CD8-positive, alpha-beta memory T cell (primary cell): ENCODE measurements at regions not wholly inside any gene's neighbourhood (a gene's known extent, or its start where the extent isn't known, plus 50 kb on each side); places are given as distances from the start of the nearest gene placed in this dataset.

Experiments
- CTCF ChIA-PET: fragments of 350-600 bp; sonication (Branson Sonifier 250); formaldehyde crosslinking; loops from one replicate; lab custom pipeline; 2021; ENCODE audit warnings: antibody characterized with exemption; lab: Charles Lee
- POLR2A ChIA-PET: fragments of 350-600 bp; sonication (Branson Sonifier 250); formaldehyde crosslinking; loops from one replicate; lab custom pipeline; 2021; ENCODE audit warnings: antibody characterized with exemption; lab: Charles Lee
- DNase-seq, 5 donors: peaks; one replicate each; pipeline versions ENCODE4 v3.0.0 to v3.0.0-alpha.2; 2020 to 2022; ENCODE audit warnings: mixed read lengths in 1 of 5
- H3K27ac ChIP-seq: one replicate; pipeline ENCODE4 v1.7.0; 2013; ENCODE audit warnings: low read depth, mild to moderate bottlenecking, low read length, moderate library complexity
- H3K27me3 ChIP-seq: 2 replicates; pipeline ENCODE4 v1.7.0; 2013; ENCODE audit warnings: low read length, mild to moderate bottlenecking; ENCODE audit not compliant: insufficient read depth, poor library complexity, severe bottlenecking
- H3K36me3 ChIP-seq: 2 replicates; pipeline ENCODE4 v1.7.0; 2013; ENCODE audit warnings: mild to moderate bottlenecking, low read length, moderate library complexity; ENCODE audit not compliant: insufficient read depth
- H3K4me1 ChIP-seq: 2 replicates; pipeline ENCODE4 v1.7.0; 2013; ENCODE audit warnings: mild to moderate bottlenecking, low read length, moderate library complexity; ENCODE audit not compliant: insufficient read depth
- H3K4me3 ChIP-seq: 2 replicates; pipeline ENCODE4 v1.7.0; 2013; ENCODE audit warnings: mild to moderate bottlenecking, low read length
- H3K9me3 ChIP-seq: 2 replicates; pipeline ENCODE4 v1.7.0; 2013; ENCODE audit warnings: mild to moderate bottlenecking, low read length
- H3K27ac Mint-ChIP-seq, 8 donors: one replicate each; pipeline ENCODE4 v1.8.0; 2020 to 2021; ENCODE audit warnings: mixed read lengths in 8 of 8, mild to moderate bottlenecking in 6 of 8, inconsistent platforms in 3 of 8, moderate library complexity in 3 of 8
- H3K27me3 Mint-ChIP-seq, 2 donors: one replicate each; pipeline ENCODE4 v1.8.0; 2020 to 2021; ENCODE audit warnings: mixed read lengths in 2 of 2, mild to moderate bottlenecking in 1 of 2, moderate library complexity in 1 of 2
- H3K36me3 Mint-ChIP-seq, 3 donors: one replicate each; pipeline ENCODE4 v1.8.0; 2020 to 2021; ENCODE audit warnings: mixed read lengths in 3 of 3, inconsistent platforms in 1 of 3, mild to moderate bottlenecking in 1 of 3
- H3K4me1 Mint-ChIP-seq, 3 donors: one replicate each; pipeline ENCODE4 v1.8.0; 2020 to 2021; ENCODE audit warnings: mixed read lengths in 3 of 3, inconsistent platforms in 1 of 3, mild to moderate bottlenecking in 1 of 3
- H3K4me3 Mint-ChIP-seq, 7 donors: one replicate each; pipeline ENCODE4 v1.8.0; 2020 to 2021; ENCODE audit warnings: mixed read lengths in 7 of 7, mild to moderate bottlenecking in 6 of 7, moderate library complexity in 4 of 7, inconsistent platforms in 2 of 7
- H3K9me3 Mint-ChIP-seq, 5 donors: one replicate each; pipeline ENCODE4 v1.8.0; 2020 to 2022; ENCODE audit warnings: mixed read lengths in 5 of 5, mild to moderate bottlenecking in 3 of 5, moderate library complexity in 2 of 5, inconsistent platforms in 1 of 5

DNA sequence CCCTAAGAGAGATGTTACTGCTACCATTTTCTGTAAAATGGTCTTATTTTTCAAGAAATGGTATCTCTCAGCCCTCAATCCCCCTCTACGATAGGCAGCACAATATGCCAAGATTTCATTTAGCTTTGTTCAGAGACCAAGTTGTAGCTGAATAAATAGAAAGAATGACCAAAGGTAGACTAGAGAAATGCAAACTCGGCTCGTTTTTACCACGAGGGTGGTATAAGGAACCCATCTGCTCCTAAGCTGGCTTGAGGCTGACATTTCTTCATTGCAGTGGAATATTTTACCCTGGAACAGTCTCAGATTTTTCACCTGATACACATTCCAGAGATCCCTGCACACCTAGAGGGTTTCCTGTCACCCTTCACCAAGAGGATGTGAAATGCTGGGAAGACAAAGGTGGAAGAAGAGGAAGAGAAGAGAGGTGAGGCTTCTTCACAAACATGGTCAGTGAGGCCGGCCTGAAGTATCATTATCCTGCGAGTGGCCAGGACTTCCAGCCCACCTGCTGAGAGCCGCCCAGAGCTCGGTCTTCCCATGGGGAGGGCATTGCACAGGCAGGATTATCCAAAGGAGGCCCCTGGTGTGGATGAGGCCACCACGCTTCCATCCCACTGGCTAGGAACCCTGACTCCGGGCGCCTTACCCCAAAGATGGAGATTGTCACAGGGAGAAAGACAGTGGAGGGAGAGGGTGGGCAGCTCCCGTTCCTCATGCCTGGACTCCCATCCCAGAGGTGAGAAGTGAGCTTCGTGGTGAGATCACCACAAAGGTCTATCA, 57.1 kb upstream of the AFDN start:
- Histone ChIP-seq H3K4me3 (no peak overlapping the region), H3K27ac (no peak overlapping the region), H3K27me3 (no peaks in the 10 kb centered on the region), H3K36me3 (no peaks in the 10 kb centered on the region), H3K9me3 (no peaks in the 10 kb centered on the region), H3K4me1 (no peaks in the 10 kb centered on the region)
- Mint-ChIP-seq H3K4me1 (no peaks in the 10 kb centered on the region), H3K4me3 (no peak overlapping the region), H3K9me3 (no peaks in the 10 kb centered on the region), H3K27ac (no peak overlapping the region), H3K27me3 (peaks cover 3 to 4% of the 10 kb centered on the region in 2 donors), H3K36me3 (no peaks in the 10 kb centered on the region)
- ChIA-PET CTCF (no interaction called here), POLR2A (no interaction called here)
- no peak for DNase-seq

DNA sequence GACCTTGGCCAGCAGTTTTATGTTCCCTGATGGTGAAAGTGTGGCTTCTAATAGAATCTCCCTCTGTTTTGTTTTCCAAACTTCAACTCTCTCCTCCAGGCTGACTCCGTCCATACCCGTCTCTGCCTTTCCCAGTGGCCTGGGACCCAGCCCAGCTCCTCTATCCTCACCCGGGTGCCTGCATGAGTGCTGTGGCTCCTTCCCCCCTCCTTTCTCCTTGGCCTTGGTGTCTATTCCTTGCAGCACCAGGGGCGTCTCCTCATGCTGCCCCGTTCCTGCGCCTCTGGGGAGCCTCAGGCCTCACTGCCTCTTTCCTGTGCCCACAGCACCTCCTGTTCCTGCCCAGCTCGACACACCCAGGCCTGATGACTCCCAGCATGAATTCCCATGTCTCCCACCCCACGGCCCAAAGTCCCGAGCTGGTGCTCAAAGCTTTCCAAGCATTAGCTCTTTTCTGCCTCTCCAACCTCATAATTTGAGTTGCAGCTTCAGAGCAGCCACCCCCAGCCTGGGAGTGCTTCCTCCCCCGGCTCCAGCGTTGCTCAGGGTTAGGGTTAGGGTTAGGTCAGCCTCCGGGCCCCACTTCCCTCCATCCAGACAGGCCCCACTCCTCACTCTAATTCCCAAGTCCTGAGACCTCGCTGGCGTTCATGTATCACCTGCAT, 56.3 kb upstream of the AFDN start:
- POLR2A ChIA-PET = no interaction called here
- CTCF ChIA-PET = no interaction called here
- H3K27me3 ChIP-seq = no peaks in the 10 kb centered on the region
- H3K4me1 Mint-ChIP-seq = no peaks in the 10 kb centered on the region
- H3K27me3 Mint-ChIP-seq = peaks cover 3 to 4% of the 10 kb centered on the region in 2 donors
- H3K9me3 ChIP-seq = no peaks in the 10 kb centered on the region
- H3K9me3 Mint-ChIP-seq = no peaks in the 10 kb centered on the region
- no peak overlapping the region for H3K27ac Mint-ChIP-seq
- no peak overlapping the region for H3K27ac ChIP-seq
- no peak overlapping the region for H3K4me3 ChIP-seq
- H3K4me1 ChIP-seq = no peaks in the 10 kb centered on the region
- DNase-seq = no peak
- no peak overlapping the region for H3K4me3 Mint-ChIP-seq
- H3K36me3 Mint-ChIP-seq = no peaks in the 10 kb centered on the region
- no peaks in the 10 kb centered on the region for H3K36me3 ChIP-seq

DNA sequence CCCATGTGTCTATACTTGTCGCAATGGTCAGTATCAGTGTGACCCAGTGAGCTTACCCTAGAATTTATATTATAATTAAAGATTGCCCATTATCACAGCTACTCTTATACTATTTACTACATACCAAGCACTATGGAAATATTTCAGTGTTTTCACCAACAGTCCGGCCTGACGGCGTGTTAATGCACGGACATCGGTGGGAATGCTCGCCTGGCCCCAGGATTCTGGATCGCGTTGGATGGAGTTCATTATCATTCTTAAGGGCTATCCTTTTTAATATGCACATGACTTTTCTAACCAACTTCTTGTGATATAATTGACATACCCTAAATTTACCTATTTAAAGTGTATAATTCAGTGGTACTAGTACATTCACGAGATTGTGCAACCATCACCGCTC, 51.8 kb upstream of the AFDN start:
- no peak overlapping the region for H3K4me3 Mint-ChIP-seq
- DNase-seq = no peak
- H3K36me3 Mint-ChIP-seq = no peaks in the 10 kb centered on the region
- CTCF ChIA-PET = no interaction called here
- Histone ChIP-seq H3K9me3 (no peaks in the 10 kb centered on the region), H3K4me1 (no peaks in the 10 kb centered on the region), H3K4me3 (no peak overlapping the region), H3K36me3 (no peaks in the 10 kb centered on the region), H3K27me3 (no peaks in the 10 kb centered on the region), H3K27ac (no peak overlapping the region)
- no peaks in the 10 kb centered on the region for H3K4me1 Mint-ChIP-seq
- H3K27me3 Mint-ChIP-seq = peaks cover 0 to 11% of the 10 kb centered on the region in 2 donors
- POLR2A ChIA-PET = no interaction called here
- H3K27ac Mint-ChIP-seq = no peak overlapping the region
- no peaks in the 10 kb centered on the region for H3K9me3 Mint-ChIP-seq

DNA sequence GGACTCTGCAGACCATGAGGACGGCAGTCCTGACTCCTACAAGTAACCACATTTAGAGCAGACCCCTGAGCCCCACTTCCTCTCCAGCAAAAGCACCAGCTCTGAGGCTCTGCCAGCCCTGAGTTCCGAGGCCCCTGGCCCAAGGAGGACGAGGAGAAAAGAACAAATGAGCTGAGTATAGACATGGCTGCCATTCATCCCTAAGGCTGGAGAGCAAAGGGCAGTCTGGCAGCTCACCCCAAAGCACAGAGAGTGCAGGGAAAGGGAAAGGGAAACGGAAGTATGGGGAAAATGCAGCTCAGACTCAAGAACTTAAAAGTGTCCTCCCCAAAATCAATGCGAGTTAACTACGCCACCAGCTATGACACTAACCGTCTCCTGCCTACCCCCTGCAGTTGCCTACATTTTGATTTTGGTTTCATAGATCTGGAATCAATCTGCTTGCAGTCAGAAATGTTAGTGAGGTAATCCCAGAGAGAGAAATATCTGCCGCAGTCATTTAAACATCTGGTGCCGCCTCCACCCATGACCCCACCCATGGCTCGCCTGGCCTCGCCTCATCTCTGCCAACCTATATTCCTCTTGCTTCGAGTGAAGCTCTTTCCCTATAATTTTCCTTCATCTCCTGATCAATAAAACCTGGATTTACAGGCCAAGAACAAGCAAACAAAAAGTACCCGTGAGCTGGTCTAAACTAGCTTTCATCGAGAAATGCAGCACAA, 49.6 kb upstream of the AFDN start:
- Mint-ChIP-seq H3K27me3 (peaks cover 2 to 11% of the 10 kb centered on the region in 2 donors), H3K4me1 (no peaks in the 10 kb centered on the region), H3K27ac (no peak overlapping the region), H3K36me3 (no peaks in the 10 kb centered on the region), H3K9me3 (no peaks in the 10 kb centered on the region), H3K4me3 (no peak overlapping the region)
- H3K4me3 ChIP-seq = no peak overlapping the region
- CTCF ChIA-PET = no interaction called here
- no peaks in the 10 kb centered on the region for H3K4me1 ChIP-seq
- no peaks in the 10 kb centered on the region for H3K36me3 ChIP-seq
- H3K27ac ChIP-seq = no peak overlapping the region
- no peaks in the 10 kb centered on the region for H3K27me3 ChIP-seq
- POLR2A ChIA-PET = no interaction called here
- no peak for DNase-seq
- H3K9me3 ChIP-seq = no peaks in the 10 kb centered on the region
